Neural crest cell (in vitro differentiated cells): ENCODE measurements at regions not wholly inside any gene's neighbourhood (a gene's known extent, or its start where the extent isn't known, plus 50 kb on each side); places are given as distances from the start of the nearest gene placed in this dataset.

ENCODE experiments used
- DNase-seq: peaks from one replicate; pipeline ENCODE4 v3.0.0; 2021; ENCODE audit warnings: low read depth, mixed read lengths, low spot score
- H3K27ac Mint-ChIP-seq: one replicate; pipeline ENCODE4 v1.8.0; 2021; ENCODE audit warnings: mild to moderate bottlenecking, mixed read lengths; ENCODE audit not compliant: unreplicated experiment
- H3K27me3 Mint-ChIP-seq: 2 replicates; pipeline ENCODE4 v1.8.0; 2021; ENCODE audit warnings: low read depth, mild to moderate bottlenecking, mixed read lengths
- H3K36me3 Mint-ChIP-seq: 2 replicates; pipeline ENCODE4 v1.8.0; 2021; ENCODE audit warnings: low read depth, mild to moderate bottlenecking, mixed read lengths
- H3K4me1 Mint-ChIP-seq: 2 replicates; pipeline ENCODE4 v1.8.0; 2021; ENCODE audit warnings: mixed read lengths
- H3K4me3 Mint-ChIP-seq: one replicate; pipeline ENCODE4 v1.8.0; 2021; ENCODE audit warnings: mild to moderate bottlenecking, mixed read lengths
- H3K9me3 Mint-ChIP-seq: 2 replicates; pipeline ENCODE4 v1.8.0; 2021; ENCODE audit warnings: mixed read lengths
- TF ChIP-seq, protein P1 (sequence below): fragments of 200-600 bp; sonication (generic); conservative IDR thresholded peaks from 2 replicates; pipeline ENCODE4 v1.5.0; 2021; ENCODE audit warnings: antibody characterized with exemption, mild to moderate bottlenecking

- Mint-ChIP-seq H3K36me3 (no peaks in the 10 kb centered on the region), H3K9me3 (peaks cover 3% of the 10 kb centered on the region), H3K4me1 (no peaks in the 10 kb centered on the region), H3K27me3 (no peaks in the 10 kb centered on the region), H3K27ac (no peak overlapping the region), H3K4me3 (no peak overlapping the region)
- no peak for DNase-seq
- TF ChIP-seq, protein P1, sequence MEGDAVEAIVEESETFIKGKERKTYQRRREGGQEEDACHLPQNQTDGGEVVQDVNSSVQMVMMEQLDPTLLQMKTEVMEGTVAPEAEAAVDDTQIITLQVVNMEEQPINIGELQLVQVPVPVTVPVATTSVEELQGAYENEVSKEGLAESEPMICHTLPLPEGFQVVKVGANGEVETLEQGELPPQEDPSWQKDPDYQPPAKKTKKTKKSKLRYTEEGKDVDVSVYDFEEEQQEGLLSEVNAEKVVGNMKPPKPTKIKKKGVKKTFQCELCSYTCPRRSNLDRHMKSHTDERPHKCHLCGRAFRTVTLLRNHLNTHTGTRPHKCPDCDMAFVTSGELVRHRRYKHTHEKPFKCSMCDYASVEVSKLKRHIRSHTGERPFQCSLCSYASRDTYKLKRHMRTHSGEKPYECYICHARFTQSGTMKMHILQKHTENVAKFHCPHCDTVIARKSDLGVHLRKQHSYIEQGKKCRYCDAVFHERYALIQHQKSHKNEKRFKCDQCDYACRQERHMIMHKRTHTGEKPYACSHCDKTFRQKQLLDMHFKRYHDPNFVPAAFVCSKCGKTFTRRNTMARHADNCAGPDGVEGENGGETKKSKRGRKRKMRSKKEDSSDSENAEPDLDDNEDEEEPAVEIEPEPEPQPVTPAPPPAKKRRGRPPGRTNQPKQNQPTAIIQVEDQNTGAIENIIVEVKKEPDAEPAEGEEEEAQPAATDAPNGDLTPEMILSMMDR = no peak
Observed at GRCh38 chr7:46551603-46552002, 630.5 kb upstream of the IGFBP3 start.

- H3K9me3 Mint-ChIP-seq = peaks cover 3% of the 10 kb centered on the region
- no peak for DNase-seq
- TF ChIP-seq, protein P1 = no peak
- no peaks in the 10 kb centered on the region for H3K4me1 Mint-ChIP-seq
- H3K27ac Mint-ChIP-seq = no peak overlapping the region
- H3K36me3 Mint-ChIP-seq = no peaks in the 10 kb centered on the region
- H3K4me3 Mint-ChIP-seq = no peak overlapping the region
- H3K27me3 Mint-ChIP-seq = no peaks in the 10 kb centered on the region
Observed at GRCh38 chr7:46550864-46551263, 629.8 kb upstream of the IGFBP3 start.

DNA sequence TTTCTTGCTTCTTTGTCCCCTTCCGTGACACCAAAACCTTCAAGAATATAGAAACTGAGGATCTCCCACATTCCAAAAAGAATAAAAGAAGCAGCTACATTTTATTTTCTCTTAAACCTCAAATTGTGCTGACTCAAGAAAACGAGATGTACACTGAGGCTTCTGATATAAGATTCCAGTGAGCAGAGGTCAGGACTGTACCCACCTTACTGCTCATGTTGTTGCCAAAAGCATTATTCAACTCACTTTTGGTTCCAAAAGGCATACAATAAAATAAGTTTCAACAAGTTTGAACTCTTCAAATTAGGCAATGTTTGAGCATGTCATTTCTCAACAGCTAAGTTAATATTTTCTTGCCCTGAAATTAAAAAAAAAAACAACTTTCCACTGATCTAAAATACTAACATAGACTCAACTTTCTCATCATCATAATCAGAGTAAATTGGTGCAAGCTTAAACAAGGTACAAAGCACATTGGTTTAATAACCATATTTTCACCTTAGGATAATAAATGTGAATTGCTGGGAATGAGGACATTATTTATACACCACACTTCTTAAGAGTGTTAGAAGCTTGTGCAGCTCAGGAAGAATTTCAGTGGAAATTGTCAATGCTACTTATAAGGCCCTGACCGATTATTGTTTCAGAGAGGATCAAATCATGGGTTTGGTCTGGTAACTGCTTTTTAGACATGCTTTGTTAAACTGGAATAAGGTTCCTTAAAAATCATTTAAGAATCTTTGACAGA, 629.0 kb upstream of the IGFBP3 start:
- H3K27me3 Mint-ChIP-seq = no peaks in the 10 kb centered on the region
- H3K36me3 Mint-ChIP-seq = no peaks in the 10 kb centered on the region
- no peak for DNase-seq
- H3K4me1 Mint-ChIP-seq = no peaks in the 10 kb centered on the region
- TF ChIP-seq, protein P1 = no peak
- peaks cover 3% of the 10 kb centered on the region for H3K9me3 Mint-ChIP-seq
- H3K27ac Mint-ChIP-seq = no peak overlapping the region
- no peak overlapping the region for H3K4me3 Mint-ChIP-seq

GRCh38 chr7:46549347-46549746, 628.3 kb upstream of the IGFBP3 start:
- H3K27me3 Mint-ChIP-seq = no peaks in the 10 kb centered on the region
- H3K9me3 Mint-ChIP-seq = peaks cover 3% of the 10 kb centered on the region

GRCh38 chr7:46547044-46547443, 626.0 kb upstream of the IGFBP3 start:
- Mint-ChIP-seq H3K27me3 (no peaks in the 10 kb centered on the region), H3K36me3 (no peaks in the 10 kb centered on the region), H3K27ac (no peak overlapping the region), H3K9me3 (peaks cover 3% of the 10 kb centered on the region), H3K4me1 (peaks cover 6% of the 10 kb centered on the region), H3K4me3 (no peak overlapping the region)
- TF ChIP-seq, protein P1 = no peak
- DNase-seq = no peak

More at GRCh38 chr7:46549347-46549746, 628.3 kb upstream of the IGFBP3 start:
- no peak for DNase-seq
- no peak overlapping the region for H3K27ac Mint-ChIP-seq
- TF ChIP-seq, protein P1 = no peak
- H3K36me3 Mint-ChIP-seq = no peaks in the 10 kb centered on the region
- H3K4me1 Mint-ChIP-seq = no peaks in the 10 kb centered on the region
- no peak overlapping the region for H3K4me3 Mint-ChIP-seq
